ENCODE measurements at regions not wholly inside any gene's neighbourhood (a gene's known extent, or its start where the extent isn't known, plus 50 kb on each side); places are given as distances from the start of the nearest gene placed in this dataset.
"Not testable (repeated sequence)": the region's sequence is repeated elsewhere in the genome, so short reads cannot be mapped to it uniquely, and the experiment has no call there.

DNA sequence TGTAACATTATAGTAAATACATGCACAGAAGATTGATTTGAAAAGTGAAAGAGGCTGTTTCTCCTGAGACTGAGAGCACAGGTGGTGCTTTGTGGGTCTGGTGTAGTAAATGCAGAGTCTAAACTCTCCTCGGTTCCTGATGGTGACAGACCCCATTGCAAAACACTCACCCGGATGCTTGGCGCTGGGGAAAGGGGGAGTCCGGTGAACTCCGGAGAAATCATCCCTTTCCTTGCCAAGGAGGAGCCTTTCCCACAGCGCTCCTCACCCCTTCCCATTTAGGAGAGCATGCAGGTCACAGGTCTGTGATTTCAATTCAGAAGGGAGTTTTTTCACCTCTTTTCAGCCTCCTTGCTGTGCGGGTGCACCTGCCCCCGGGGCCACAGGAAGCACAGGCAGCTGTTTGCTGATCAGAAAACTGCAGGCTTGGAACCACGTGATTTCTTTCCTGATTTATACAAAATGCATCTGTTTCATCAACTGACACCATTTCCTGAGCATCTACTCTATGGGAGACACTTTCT is 75.6 kb upstream of the LYZL2 start:
- DNase-seq: no peak
- Histone ChIP-seq H3K27me3 (no peaks in the 10 kb centered on the region), H3K4me3 (no peak overlapping the region), H3K4me1 (no peaks in the 10 kb centered on the region), H3K27ac (no peak overlapping the region), H3K9me3 (no peaks in the 10 kb centered on the region), H3K36me3 (ENCODE audit: low read depth, missing control alignments) (no peaks in the 10 kb centered on the region)
- WGBS, 2 donors: 44 to 55% methylated on average over 9 of the region's 9 CpGs
- intact Hi-C loops (cut with DNase I; ENCODE audit: low total_unique reads): no loop called here
- no peak for TF ChIP-seq POLR2A (IDR thresholded peaks at IDR 0.05)
- TF ChIP-seq, protein P1, sequence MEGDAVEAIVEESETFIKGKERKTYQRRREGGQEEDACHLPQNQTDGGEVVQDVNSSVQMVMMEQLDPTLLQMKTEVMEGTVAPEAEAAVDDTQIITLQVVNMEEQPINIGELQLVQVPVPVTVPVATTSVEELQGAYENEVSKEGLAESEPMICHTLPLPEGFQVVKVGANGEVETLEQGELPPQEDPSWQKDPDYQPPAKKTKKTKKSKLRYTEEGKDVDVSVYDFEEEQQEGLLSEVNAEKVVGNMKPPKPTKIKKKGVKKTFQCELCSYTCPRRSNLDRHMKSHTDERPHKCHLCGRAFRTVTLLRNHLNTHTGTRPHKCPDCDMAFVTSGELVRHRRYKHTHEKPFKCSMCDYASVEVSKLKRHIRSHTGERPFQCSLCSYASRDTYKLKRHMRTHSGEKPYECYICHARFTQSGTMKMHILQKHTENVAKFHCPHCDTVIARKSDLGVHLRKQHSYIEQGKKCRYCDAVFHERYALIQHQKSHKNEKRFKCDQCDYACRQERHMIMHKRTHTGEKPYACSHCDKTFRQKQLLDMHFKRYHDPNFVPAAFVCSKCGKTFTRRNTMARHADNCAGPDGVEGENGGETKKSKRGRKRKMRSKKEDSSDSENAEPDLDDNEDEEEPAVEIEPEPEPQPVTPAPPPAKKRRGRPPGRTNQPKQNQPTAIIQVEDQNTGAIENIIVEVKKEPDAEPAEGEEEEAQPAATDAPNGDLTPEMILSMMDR (IDR thresholded peaks at IDR 0.05): no peak

DNA sequence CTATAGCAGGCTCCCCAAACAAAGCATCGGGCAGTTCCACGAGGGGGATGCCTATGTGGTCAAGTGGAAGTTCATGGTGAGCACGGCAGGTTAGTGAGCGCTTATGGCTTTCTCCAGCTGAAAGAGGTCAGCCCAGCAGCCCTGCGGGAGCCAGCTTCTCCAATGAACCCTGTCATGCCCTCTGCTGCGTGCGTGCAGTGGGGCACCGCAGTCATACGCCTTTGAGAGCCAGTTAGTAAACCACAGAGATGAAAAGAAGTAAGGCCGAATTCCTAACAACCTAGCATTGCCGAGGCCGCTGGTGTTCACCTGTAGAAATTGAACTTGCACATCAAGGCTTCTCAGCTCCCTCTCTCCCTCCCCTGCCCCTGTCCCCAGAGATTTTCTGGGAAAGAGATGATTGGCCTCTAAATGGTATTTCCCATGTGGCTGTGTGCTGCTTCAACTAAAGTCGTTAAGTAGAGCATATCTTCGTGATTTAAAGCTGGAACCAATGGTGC is 75.1 kb upstream of the LYZL2 start:
- H3K27ac ChIP-seq; H3K27me3 ChIP-seq; intact Hi-C loops (cut with DNase I; ENCODE audit: low total_unique reads); DNase-seq; H3K9me3 ChIP-seq; H3K4me1 ChIP-seq; H3K4me3 ChIP-seq; H3K36me3 ChIP-seq (ENCODE audit: low read depth, missing control alignments): not testable (repeated sequence)
- WGBS, 2 donors: 84 to 91% methylated on average over 14 of the region's 14 CpGs

DNA sequence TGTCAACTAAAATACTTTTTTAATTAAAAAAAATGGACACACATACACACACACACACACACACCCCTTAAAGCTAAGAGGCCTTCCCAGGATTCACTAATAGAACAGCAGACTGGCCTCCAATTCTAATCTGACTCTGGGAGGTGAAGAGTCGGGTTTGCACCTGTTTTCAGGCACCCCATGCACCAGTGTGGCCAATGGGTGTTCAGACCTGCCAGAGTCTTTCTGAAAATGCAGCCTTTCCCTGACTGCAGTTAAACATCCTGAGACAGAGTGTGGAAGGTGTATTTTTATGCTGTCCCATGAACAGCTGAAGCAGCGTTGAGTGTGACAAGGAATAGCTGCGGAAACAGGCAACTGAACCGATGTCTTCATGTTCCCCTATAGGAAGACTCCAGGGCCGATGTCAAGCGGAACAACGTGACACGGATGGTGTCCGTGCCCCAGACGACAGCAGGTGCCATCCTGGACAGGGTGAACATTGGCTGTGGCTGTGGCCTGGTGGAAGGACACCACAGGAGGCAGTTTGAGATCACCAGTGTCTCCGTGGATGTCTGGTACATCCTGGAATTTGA is 74.6 kb upstream of the LYZL2 start:
- no peaks in the 10 kb centered on the region for H3K4me1 ChIP-seq
- H3K4me3 ChIP-seq: no peak overlapping the region
- intact Hi-C loops (cut with DNase I; ENCODE audit: low total_unique reads): no loop called here
- no peaks in the 10 kb centered on the region for H3K36me3 ChIP-seq (ENCODE audit: low read depth, missing control alignments)
- H3K27me3 ChIP-seq: no peaks in the 10 kb centered on the region
- DNase-seq: no peak
- 79 to 84% methylated on average over 4 to 11 of the region's 11 CpGs for WGBS, 2 donors
- no peaks in the 10 kb centered on the region for H3K9me3 ChIP-seq
- TF ChIP-seq POLR2A (IDR thresholded peaks at IDR 0.05): no peak
- TF ChIP-seq, protein P1 (IDR thresholded peaks at IDR 0.05): no peak
- H3K27ac ChIP-seq: no peak overlapping the region

DNA sequence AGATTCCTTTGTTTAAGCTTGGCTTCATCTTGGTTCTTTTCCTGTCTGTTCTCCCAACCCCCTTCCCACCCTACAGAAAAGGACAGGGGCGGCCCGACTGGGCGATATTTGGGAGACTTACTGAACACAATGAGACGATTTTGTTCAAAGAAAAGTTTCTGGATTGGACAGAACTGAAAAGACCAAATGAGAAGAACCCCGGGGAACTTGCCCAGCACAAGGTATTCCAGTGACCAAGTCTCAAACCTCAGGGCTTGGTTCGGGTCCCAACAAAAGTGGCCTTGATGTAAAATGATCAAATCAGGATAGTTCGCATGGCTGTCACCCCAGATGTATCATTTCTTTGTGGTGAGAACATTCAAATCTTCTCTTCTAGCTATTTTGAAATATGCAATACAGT is 73.9 kb upstream of the LYZL2 start:
- H3K9me3 ChIP-seq; H3K4me1 ChIP-seq; H3K36me3 ChIP-seq (ENCODE audit: low read depth, missing control alignments); H3K27me3 ChIP-seq; intact Hi-C loops (cut with DNase I; ENCODE audit: low total_unique reads); DNase-seq; H3K27ac ChIP-seq; H3K4me3 ChIP-seq: not testable (repeated sequence)
- WGBS, 2 donors: 90 to 94% methylated on average over 7 of the region's 7 CpGs

DNA sequence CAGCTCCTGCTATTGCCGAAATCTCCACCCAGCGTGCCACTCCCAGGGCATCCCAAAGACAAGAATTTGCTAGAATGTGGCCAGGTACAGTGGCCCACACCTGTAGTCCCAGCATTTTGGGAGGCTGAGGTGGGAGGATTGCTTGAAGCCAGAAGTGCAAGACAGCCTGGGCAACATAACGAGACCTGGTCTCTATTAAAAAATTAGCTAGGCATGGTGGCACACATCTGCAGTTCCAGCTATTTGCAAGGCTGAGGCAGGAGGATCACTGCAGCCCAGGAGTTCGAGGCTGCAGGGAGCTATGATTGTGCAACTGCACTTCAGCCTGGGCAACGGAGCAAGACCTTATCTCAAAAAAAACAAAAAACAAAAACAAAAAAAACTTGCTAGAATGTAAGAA is 73.3 kb upstream of the LYZL2 start:
- intact Hi-C loops (cut with DNase I; ENCODE audit: low total_unique reads): no loop called here
- Histone ChIP-seq H3K4me1 (no peaks in the 10 kb centered on the region), H3K9me3 (no peaks in the 10 kb centered on the region), H3K27ac (no peak overlapping the region), H3K4me3 (no peak overlapping the region), H3K36me3 (ENCODE audit: low read depth, missing control alignments) (no peaks in the 10 kb centered on the region), H3K27me3 (no peaks in the 10 kb centered on the region)
- DNase-seq: no peak
- WGBS, 2 donors: 72 to 76% methylated on average over 5 of the region's 5 CpGs
- TF ChIP-seq, protein P1 (IDR thresholded peaks at IDR 0.05): no peak
- TF ChIP-seq POLR2A (IDR thresholded peaks at IDR 0.05): no peak
